ENCODE measurements at regions not wholly inside any gene's neighbourhood (a gene's known extent, or its start where the extent isn't known, plus 50 kb on each side); places are given as distances from the start of the nearest gene placed in this dataset.

DNA sequence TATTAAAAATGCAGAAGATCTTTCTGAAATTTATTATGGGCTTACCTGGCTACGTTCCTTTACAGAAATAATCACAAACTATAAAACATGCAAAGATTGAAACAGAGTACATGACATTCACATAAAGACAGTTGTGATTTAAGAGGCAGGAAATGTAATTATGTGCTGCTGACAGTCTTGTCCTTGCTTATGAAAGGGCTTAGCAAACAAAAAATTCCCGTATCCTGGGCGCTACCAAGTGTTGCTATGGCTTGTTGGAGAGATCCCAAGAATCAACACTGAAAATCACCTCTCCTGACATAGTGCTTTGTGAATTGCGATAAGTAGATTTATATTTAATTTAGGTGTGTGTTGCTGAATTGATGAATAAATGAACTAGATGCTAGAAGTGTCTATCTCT is 352.5 kb upstream of the C9orf72 start:
- TF ChIP-seq, protein P1, sequence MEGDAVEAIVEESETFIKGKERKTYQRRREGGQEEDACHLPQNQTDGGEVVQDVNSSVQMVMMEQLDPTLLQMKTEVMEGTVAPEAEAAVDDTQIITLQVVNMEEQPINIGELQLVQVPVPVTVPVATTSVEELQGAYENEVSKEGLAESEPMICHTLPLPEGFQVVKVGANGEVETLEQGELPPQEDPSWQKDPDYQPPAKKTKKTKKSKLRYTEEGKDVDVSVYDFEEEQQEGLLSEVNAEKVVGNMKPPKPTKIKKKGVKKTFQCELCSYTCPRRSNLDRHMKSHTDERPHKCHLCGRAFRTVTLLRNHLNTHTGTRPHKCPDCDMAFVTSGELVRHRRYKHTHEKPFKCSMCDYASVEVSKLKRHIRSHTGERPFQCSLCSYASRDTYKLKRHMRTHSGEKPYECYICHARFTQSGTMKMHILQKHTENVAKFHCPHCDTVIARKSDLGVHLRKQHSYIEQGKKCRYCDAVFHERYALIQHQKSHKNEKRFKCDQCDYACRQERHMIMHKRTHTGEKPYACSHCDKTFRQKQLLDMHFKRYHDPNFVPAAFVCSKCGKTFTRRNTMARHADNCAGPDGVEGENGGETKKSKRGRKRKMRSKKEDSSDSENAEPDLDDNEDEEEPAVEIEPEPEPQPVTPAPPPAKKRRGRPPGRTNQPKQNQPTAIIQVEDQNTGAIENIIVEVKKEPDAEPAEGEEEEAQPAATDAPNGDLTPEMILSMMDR (optimal IDR thresholded peaks at IDR 0.05 in 1 of 3, IDR thresholded peaks at IDR 0.05 in 1 of 3, conservative IDR thresholded peaks at IDR 0.05 in 1 of 3; ENCODE audit: extremely low read depth in 1 of 3, insufficient read depth in 2 of 3, low read length in 3 of 3) = no peak
- TF ChIP-seq EZH2 (IDR thresholded peaks at IDR 0.05; ENCODE audit: low read length) = no peak

Data from keratinocyte (primary cell).